H9 (cell line): ENCODE measurements at regions not wholly inside any gene's neighbourhood (a gene's known extent, or its start where the extent isn't known, plus 50 kb on each side); places are given as distances from the start of the nearest gene placed in this dataset.

Source experiments
- DNase-seq: peaks from one replicate; pipeline ENCODE4 v3.0.0-alpha.2; 2017
- H2AFZ ChIP-seq: one replicate; pipeline ENCODE4 v1.6.1; 2013; ENCODE audit warnings: mild to moderate bottlenecking, low read length, control low read depth, moderate library complexity
- H2AK5ac ChIP-seq: 2 replicates; pipeline ENCODE4 v1.6.1; 2013; ENCODE audit warnings: low read length, control low read depth, mixed read lengths; ENCODE audit not compliant: insufficient read length
- H2BK120ac ChIP-seq: one replicate; pipeline ENCODE4 v1.6.1; 2013; ENCODE audit warnings: low read depth, mild to moderate bottlenecking, low read length, control low read depth, inconsistent platforms; ENCODE audit not compliant: poor library complexity, severe bottlenecking
- H2BK12ac ChIP-seq: 2 replicates; pipeline ENCODE4 v1.6.1; 2013; ENCODE audit warnings: low read length, control low read depth, mixed read lengths, low read depth; ENCODE audit not compliant: insufficient read length
- H2BK15ac ChIP-seq: 2 replicates; pipeline ENCODE4 v1.6.1; 2013; ENCODE audit warnings: low read depth, low read length, control low read depth
- H2BK20ac ChIP-seq: one replicate; pipeline ENCODE4 v1.6.1; 2013; ENCODE audit warnings: low read depth, mild to moderate bottlenecking, low read length, control low read depth, inconsistent platforms; ENCODE audit not compliant: poor library complexity, severe bottlenecking
- H2BK5ac ChIP-seq: 2 replicates; pipeline ENCODE4 v1.6.1; 2013; ENCODE audit warnings: low read length, control low read depth, mixed read lengths; ENCODE audit not compliant: insufficient read length
- H3K14ac ChIP-seq: 2 replicates; pipeline ENCODE4 v1.6.1; 2013; ENCODE audit warnings: low read length, control low read depth; ENCODE audit not compliant: insufficient read depth
- H3K18ac ChIP-seq: 2 replicates; pipeline ENCODE4 v1.6.1; 2013; ENCODE audit warnings: low read depth, mild to moderate bottlenecking, mixed read lengths, low read length, control low read depth; ENCODE audit not compliant: insufficient read length
- H3K23ac ChIP-seq: 2 replicates; pipeline ENCODE4 v1.6.1; 2013; ENCODE audit warnings: low read length, control low read depth, mixed read lengths, low read depth; ENCODE audit not compliant: insufficient read length
- H3K23me2 ChIP-seq: 2 replicates; pipeline ENCODE4 v1.6.1; 2013; ENCODE audit warnings: low read depth, mild to moderate bottlenecking, mixed read lengths, low read length, control low read depth; ENCODE audit not compliant: insufficient read length, poor library complexity, severe bottlenecking
- H3K27ac ChIP-seq: 2 replicates; pipeline ENCODE4 v1.5.1; 2013; ENCODE audit warnings: low read length, control low read depth, mixed read lengths, low read depth; ENCODE audit not compliant: insufficient read length
- H3K27me3 ChIP-seq: 2 replicates; pipeline ENCODE4 v1.6.1; 2013; ENCODE audit warnings: low read length, control low read depth, inconsistent platforms; ENCODE audit not compliant: insufficient read depth
- H3K4ac ChIP-seq: 2 replicates; pipeline ENCODE4 v1.6.1; 2013; ENCODE audit warnings: low read depth, mild to moderate bottlenecking, control low read depth, inconsistent platforms, low read length, moderate library complexity
- H3K4me1 ChIP-seq: 2 replicates; pipeline ENCODE4 v1.6.1; 2013; ENCODE audit warnings: low read length, control low read depth, inconsistent platforms; ENCODE audit not compliant: insufficient read depth
- H3K4me2 ChIP-seq: 2 replicates; pipeline ENCODE4 v1.6.1; 2013; ENCODE audit warnings: low read length, control low read depth, mixed read lengths; ENCODE audit not compliant: insufficient read length, insufficient read depth
- H3K56ac ChIP-seq: 2 replicates; pipeline ENCODE4 v1.6.1; 2013; ENCODE audit warnings: low read depth, mild to moderate bottlenecking, mixed read lengths, low read length, control low read depth; ENCODE audit not compliant: insufficient read length
- H3K79me1 ChIP-seq: 2 replicates; pipeline ENCODE4 v1.6.1; 2013; ENCODE audit warnings: low read depth, mild to moderate bottlenecking, moderate library complexity, low read length, control low read depth, inconsistent platforms; ENCODE audit not compliant: insufficient read depth, poor library complexity, severe bottlenecking
- H3K79me2 ChIP-seq: 2 replicates; pipeline ENCODE4 v1.6.1; 2013; ENCODE audit warnings: low read length, control low read depth, inconsistent platforms; ENCODE audit not compliant: insufficient read depth
- H3K9ac ChIP-seq: 2 replicates; pipeline ENCODE4 v1.6.1; 2013; ENCODE audit warnings: low read length, control low read depth, mixed read lengths; ENCODE audit not compliant: insufficient read length; ENCODE audit errors: extremely low read depth
- H3K9me3 ChIP-seq: one replicate; pipeline ENCODE4 v1.6.1; 2013; ENCODE audit warnings: low read depth, low read length, inconsistent platforms; ENCODE audit not compliant: control insufficient read depth
- H3T11ph ChIP-seq: one replicate; pipeline ENCODE4 v1.6.1; 2013; ENCODE audit warnings: mild to moderate bottlenecking, low read length, control low read depth, inconsistent platforms
- H4K20me1 ChIP-seq: one replicate; pipeline ENCODE4 v1.6.1; 2013; ENCODE audit not compliant: control insufficient read depth, insufficient read length, insufficient read depth
- H4K5ac ChIP-seq: 2 replicates; pipeline ENCODE4 v1.6.1; 2013; ENCODE audit warnings: low read depth, mild to moderate bottlenecking, mixed read lengths, low read length, control low read depth; ENCODE audit not compliant: insufficient read length
- H4K8ac ChIP-seq: replicated peaks from 2 replicates; pipeline ENCODE4 v1.6.1; 2013; ENCODE audit warnings: low read length, control low read depth, mixed read lengths, low read depth; ENCODE audit not compliant: insufficient read length
- H4K91ac ChIP-seq: 2 replicates; pipeline ENCODE4 v1.6.1; 2013; ENCODE audit warnings: low read depth, mild to moderate bottlenecking, moderate library complexity, mixed read lengths, low read length, control low read depth; ENCODE audit not compliant: insufficient read length
- H3K27ac Mint-ChIP-seq, 3 experiments: 2 replicates in 2 of 3; 3 replicates in 1 of 3; pipeline ENCODE4 v1.8.0; 2020 to 2021; ENCODE audit warnings: mixed read lengths in 3 of 3, mild to moderate bottlenecking in 1 of 3, moderate library complexity in 1 of 3
- H3K27me3 Mint-ChIP-seq: 2 replicates; pipeline ENCODE4 v1.8.0; 2021; ENCODE audit warnings: low read depth, mild to moderate bottlenecking, moderate library complexity, mixed read lengths
- H3K36me3 Mint-ChIP-seq, 3 experiments: 2 replicates in 2 of 3; 3 replicates in 1 of 3; pipeline ENCODE4 v1.8.0; 2020 to 2021; ENCODE audit warnings: low read depth in 3 of 3, mixed read lengths in 3 of 3; ENCODE audit not compliant: insufficient read depth in 1 of 3
- H3K4me1 Mint-ChIP-seq, 2 experiments: 2 replicates each; pipeline ENCODE4 v1.8.0; 2020; ENCODE audit warnings: mixed read lengths in 2 of 2
- H3K4me3 Mint-ChIP-seq, 2 experiments: 2 replicates in 1 of 2; 3 replicates in 1 of 2; pipeline ENCODE4 v1.8.0; 2020 to 2021; ENCODE audit warnings: mild to moderate bottlenecking in 2 of 2, mixed read lengths in 2 of 2, moderate library complexity in 1 of 2
- H3K9me3 Mint-ChIP-seq, 2 experiments: 2 replicates in 1 of 2; 3 replicates in 1 of 2; pipeline ENCODE4 v1.8.0; 2020; ENCODE audit warnings: mild to moderate bottlenecking in 2 of 2, mixed read lengths in 2 of 2, moderate library complexity in 1 of 2
- WGBS: extraction: QIAGEN DNeasy Blood & Tissue Kit; methylation state at CpG from one replicate; pipeline ENCODE4 v1.1.7; 2013; ENCODE audit warnings: missing lambda C conversion rate, low lambda C conversion rate, mixed read lengths; ENCODE audit not compliant: insufficient read length; ENCODE audit errors: extremely low coverage; 5-methylcytosine and 5-hydroxymethylcytosine counted together
- TF ChIP-seq, protein P1 (sequence below): fragments of 200-600 bp; sonication (generic); conservative IDR thresholded peaks from 3 replicates; pipeline ENCODE4 v1.8.0; 2021; ENCODE audit warnings: antibody characterized with exemption, mild to moderate bottlenecking

DNA sequence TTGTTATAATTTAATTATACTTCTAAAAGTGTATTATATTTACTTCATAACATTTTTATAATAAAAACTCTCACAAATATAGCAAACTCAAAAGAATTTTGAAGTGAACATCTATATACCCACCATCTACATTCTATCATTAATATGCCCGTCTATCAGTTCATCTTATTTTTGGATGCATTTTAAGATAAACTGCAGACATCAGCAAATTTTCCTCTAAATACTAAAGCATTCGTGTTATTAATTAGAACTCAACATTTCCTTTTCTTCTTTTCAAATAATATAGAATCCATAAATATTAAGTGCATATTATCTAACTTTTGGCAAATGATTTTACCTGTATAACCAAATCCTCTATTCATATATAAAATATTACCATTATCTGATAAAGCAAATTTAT is 242.9 kb upstream of the BCHE start:
- no peaks in the 10 kb centered on the region for H3K4me1 ChIP-seq
- H3K18ac ChIP-seq = no peak overlapping the region
- no peaks in the 10 kb centered on the region for H3K23me2 ChIP-seq
- no peaks in the 10 kb centered on the region for H3K79me1 ChIP-seq
- no CpG with 5 or more reads among the region's 2 CpGs for WGBS
- no peak overlapping the region for H2BK120ac ChIP-seq
- no peak overlapping the region for H3K4me2 ChIP-seq
- TF ChIP-seq, protein P1, sequence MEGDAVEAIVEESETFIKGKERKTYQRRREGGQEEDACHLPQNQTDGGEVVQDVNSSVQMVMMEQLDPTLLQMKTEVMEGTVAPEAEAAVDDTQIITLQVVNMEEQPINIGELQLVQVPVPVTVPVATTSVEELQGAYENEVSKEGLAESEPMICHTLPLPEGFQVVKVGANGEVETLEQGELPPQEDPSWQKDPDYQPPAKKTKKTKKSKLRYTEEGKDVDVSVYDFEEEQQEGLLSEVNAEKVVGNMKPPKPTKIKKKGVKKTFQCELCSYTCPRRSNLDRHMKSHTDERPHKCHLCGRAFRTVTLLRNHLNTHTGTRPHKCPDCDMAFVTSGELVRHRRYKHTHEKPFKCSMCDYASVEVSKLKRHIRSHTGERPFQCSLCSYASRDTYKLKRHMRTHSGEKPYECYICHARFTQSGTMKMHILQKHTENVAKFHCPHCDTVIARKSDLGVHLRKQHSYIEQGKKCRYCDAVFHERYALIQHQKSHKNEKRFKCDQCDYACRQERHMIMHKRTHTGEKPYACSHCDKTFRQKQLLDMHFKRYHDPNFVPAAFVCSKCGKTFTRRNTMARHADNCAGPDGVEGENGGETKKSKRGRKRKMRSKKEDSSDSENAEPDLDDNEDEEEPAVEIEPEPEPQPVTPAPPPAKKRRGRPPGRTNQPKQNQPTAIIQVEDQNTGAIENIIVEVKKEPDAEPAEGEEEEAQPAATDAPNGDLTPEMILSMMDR = no peak
- no peak overlapping the region for H3K9ac ChIP-seq
- no peaks in the 10 kb centered on the region for H4K20me1 ChIP-seq
- H2BK5ac ChIP-seq = no peak overlapping the region
- no peak overlapping the region for H2BK12ac ChIP-seq
- no peak overlapping the region for H3K27ac ChIP-seq
- DNase-seq = no peak
- no peaks in the 10 kb centered on the region for H3K27me3 ChIP-seq
- Mint-ChIP-seq H3K27me3 (no peaks in the 10 kb centered on the region), H3K36me3 (no peaks in the 10 kb centered on the region), H3K27ac (no peak overlapping the region), H3K9me3 (no peaks in the 10 kb centered on the region), H3K4me1 (no peaks in the 10 kb centered on the region), H3K4me3 (no peak overlapping the region)
- H3K56ac ChIP-seq = no peak overlapping the region
- H3K9me3 ChIP-seq = no peaks in the 10 kb centered on the region
- H3K4ac ChIP-seq = no peak overlapping the region
- H3T11ph ChIP-seq = no peak overlapping the region
- no peak overlapping the region for H4K91ac ChIP-seq
- H4K8ac ChIP-seq = no peak overlapping the region
- no peak overlapping the region for H4K5ac ChIP-seq
- no peak overlapping the region for H3K14ac ChIP-seq
- H2BK15ac ChIP-seq = no peak overlapping the region
- no peak overlapping the region for H2AK5ac ChIP-seq
- no peak overlapping the region for H2AFZ ChIP-seq
- no peak overlapping the region for H2BK20ac ChIP-seq
- H3K23ac ChIP-seq = no peak overlapping the region
- H3K79me2 ChIP-seq = no peaks in the 10 kb centered on the region
